ENCODE measurements at regions not wholly inside any gene's neighbourhood (a gene's known extent, or its start where the extent isn't known, plus 50 kb on each side); places are given as distances from the start of the nearest gene placed in this dataset.

DNA sequence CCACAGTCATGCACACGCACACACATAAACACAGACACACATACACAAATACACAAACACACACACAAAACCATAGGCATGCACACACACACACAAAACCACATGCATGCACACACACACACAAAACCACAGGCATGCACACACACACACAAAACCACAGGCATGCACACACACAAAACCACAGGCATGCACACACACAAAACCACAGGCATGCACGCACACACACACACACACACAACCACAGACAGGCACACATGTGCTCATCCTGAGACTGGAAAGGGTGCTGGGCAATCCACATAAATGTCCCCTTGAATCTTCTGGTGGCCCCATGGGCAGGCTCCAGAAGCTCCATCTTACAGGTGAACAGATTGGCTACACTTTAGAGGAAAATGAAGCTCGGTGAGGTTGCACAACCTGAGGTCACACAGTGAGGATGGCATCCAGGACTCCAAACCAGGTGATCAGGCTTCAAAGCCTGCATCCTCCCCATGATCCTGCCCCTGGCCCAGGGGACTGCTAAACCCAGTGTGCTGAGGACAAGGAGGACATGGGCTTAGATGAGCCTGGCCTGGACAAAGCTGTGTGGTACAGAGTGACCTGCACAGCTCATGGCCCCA is 144.8 kb downstream of the GADD45G start:
- TF ChIP-seq, protein P1, sequence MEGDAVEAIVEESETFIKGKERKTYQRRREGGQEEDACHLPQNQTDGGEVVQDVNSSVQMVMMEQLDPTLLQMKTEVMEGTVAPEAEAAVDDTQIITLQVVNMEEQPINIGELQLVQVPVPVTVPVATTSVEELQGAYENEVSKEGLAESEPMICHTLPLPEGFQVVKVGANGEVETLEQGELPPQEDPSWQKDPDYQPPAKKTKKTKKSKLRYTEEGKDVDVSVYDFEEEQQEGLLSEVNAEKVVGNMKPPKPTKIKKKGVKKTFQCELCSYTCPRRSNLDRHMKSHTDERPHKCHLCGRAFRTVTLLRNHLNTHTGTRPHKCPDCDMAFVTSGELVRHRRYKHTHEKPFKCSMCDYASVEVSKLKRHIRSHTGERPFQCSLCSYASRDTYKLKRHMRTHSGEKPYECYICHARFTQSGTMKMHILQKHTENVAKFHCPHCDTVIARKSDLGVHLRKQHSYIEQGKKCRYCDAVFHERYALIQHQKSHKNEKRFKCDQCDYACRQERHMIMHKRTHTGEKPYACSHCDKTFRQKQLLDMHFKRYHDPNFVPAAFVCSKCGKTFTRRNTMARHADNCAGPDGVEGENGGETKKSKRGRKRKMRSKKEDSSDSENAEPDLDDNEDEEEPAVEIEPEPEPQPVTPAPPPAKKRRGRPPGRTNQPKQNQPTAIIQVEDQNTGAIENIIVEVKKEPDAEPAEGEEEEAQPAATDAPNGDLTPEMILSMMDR (conservative IDR thresholded peaks at IDR 0.05; ENCODE audit: low read depth, low read length) = no peak
- no peak for TF ChIP-seq EZH2 (IDR thresholded peaks at IDR 0.05; ENCODE audit: borderline replicate concordance, low read depth, low read length, poor library complexity, severe bottlenecking)
